ENCODE measurements at regions not wholly inside any gene's neighbourhood (a gene's known extent, or its start where the extent isn't known, plus 50 kb on each side); places are given as distances from the start of the nearest gene placed in this dataset.

DNA sequence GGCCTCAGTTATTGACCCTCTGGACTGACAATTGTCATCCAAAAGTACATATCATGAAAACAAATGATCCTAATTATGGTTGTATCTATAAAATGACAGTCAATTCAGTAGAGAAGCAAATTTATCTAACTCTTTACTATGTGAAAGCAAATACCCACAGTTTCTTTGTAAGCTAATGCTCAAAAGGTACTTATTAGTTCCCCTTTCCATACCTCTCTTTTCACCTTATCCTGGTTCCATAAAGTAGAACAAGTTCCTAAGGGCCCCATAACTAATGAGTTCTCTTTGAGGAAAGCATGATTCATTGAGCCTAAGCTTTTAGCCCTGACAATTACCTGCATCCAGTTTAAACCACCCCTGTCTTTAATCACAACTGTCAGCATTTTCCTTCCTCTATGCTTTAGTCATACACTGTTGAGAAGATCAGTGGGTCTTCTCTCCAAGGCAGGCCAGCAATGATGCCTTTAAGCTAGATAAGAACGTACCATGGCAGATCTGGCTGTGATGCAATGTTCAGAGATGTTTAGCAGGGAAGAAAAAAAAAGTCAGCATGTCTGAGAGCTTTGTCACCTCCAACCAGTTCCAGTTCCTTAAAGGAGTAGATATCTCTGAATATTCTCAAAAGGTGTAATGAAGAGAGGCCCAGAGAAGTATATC lies 179.7 kb upstream of the RASGEF1B start:
- Mint-ChIP-seq H3K4me3 (ENCODE audit: low read depth) (no peak overlapping the region), H3K36me3 (ENCODE audit: insufficient read depth) (no peaks in the 10 kb centered on the region), H3K27ac (peak overlapping the region; percentile 69), H3K9me3 (ENCODE audit: low read depth) (peaks cover 9% of the 10 kb centered on the region), H3K4me1 (ENCODE audit: low read depth) (peaks cover 28% of the 10 kb centered on the region), H3K27me3 (no peaks in the 10 kb centered on the region)
- DNase-seq (ENCODE audit: low spot score, unreplicated experiment): no peak
- no peak for TF ChIP-seq CTCF (IDR thresholded peaks at IDR 0.05; ENCODE audit: unreplicated experiment)

DNA sequence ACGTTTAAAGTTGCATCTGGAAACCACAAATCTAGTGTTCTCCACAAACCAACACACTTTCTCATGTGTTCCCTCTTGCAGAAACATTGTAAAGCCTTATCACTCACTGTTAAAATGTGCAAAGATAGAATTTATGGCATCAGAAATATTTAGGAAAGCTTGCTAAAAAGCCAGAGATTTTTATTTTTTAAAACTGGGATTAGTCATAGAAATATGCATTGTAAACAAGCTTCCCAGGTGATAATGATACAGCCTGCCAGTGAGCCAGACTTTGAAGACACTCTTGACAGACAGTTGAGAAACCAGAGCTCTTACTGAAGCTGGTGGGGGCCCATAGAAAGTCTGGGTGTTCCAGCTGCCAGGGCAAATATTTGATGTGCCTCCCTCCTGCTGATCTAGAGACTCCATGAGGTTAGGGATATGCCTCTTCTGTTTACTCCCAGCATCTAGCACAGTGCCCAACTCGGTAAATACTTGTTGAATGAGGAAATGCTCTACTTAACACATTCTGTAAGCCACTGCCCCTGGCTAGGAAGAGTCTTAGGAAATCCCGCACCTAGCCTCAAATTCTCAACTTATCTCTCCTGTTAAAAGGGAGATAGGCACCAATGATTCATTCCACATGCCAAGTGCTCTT lies 179.0 kb upstream of the RASGEF1B start:
- Mint-ChIP-seq H3K27ac (peak overlapping the region; percentile 69), H3K27me3 (no peaks in the 10 kb centered on the region), H3K4me3 (ENCODE audit: low read depth) (no peak overlapping the region), H3K9me3 (ENCODE audit: low read depth) (peaks cover 4% of the 10 kb centered on the region), H3K4me1 (ENCODE audit: low read depth) (peaks cover 28% of the 10 kb centered on the region), H3K36me3 (ENCODE audit: insufficient read depth) (no peaks in the 10 kb centered on the region)
- DNase-seq (ENCODE audit: low spot score, unreplicated experiment): no peak
- TF ChIP-seq CTCF (IDR thresholded peaks at IDR 0.05; ENCODE audit: unreplicated experiment): no peak

DNA sequence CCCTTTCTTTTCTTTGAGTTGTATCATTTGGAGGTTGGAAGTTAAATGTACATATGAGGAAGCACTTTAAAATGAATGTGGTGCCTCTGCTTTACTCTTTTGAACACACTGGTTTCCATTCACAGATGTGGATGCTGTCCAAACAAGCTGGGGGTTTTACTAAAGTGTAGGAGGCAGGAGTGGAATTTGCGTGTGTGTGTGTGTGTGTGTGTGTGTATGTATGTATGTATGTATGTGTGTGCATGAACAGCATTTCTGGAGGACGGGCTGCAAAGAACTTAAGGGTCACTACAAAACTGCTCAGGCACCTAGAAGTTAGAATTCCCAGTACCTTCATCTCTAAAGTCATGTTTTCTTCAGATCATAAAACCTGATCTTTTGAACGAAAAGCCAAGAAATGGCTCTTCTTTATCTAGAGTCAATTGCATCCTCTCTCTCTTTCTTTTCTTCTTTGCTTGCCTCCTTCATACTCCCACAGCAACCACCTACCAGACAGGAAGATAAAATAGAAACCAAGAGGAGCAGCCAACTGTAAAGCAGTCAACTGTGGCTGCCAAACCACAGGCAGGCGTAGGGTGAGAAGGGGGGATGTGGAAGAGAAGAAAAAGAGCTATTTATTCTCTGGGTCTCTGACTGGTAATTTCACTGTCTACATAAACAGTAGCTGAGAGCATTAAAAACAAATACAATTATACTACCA lies 177.0 kb upstream of the RASGEF1B start:
- H3K27me3 Mint-ChIP-seq: no peaks in the 10 kb centered on the region
- no peak overlapping the region for H3K27ac Mint-ChIP-seq
- H3K9me3 Mint-ChIP-seq (ENCODE audit: low read depth): no peaks in the 10 kb centered on the region
- H3K36me3 Mint-ChIP-seq (ENCODE audit: insufficient read depth): no peaks in the 10 kb centered on the region
- no peak for TF ChIP-seq CTCF (IDR thresholded peaks at IDR 0.05; ENCODE audit: unreplicated experiment)
- DNase-seq (ENCODE audit: low spot score, unreplicated experiment): no peak
- H3K4me3 Mint-ChIP-seq (ENCODE audit: low read depth): no peak overlapping the region
- peaks cover 28% of the 10 kb centered on the region for H3K4me1 Mint-ChIP-seq (ENCODE audit: low read depth)

DNA sequence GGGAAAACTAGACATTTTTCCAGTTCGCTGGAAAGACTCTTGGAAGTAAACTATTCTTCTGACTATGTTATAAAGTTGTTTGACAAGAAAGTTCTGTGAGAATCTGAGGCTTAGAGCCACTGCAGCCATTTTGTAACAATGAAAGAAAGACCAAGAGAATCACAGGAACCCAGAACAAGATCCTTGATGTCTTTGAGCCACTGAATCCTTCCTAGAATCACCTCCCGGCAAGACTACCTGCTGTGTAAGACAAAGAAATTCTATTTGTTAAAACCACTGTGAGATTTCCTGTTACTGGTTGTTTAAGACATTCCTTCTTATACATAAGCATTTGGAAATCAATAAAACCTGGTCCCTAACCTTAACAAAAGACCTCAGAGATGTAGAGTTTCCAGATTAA lies 175.7 kb upstream of the RASGEF1B start:
- no peaks in the 10 kb centered on the region for H3K9me3 Mint-ChIP-seq (ENCODE audit: low read depth)
- no peak for TF ChIP-seq CTCF (IDR thresholded peaks at IDR 0.05; ENCODE audit: unreplicated experiment)
- peaks cover 23% of the 10 kb centered on the region for H3K4me1 Mint-ChIP-seq (ENCODE audit: low read depth)
- H3K27ac Mint-ChIP-seq: peak overlapping the region; percentile 75
- no peak for DNase-seq (ENCODE audit: low spot score, unreplicated experiment)
- H3K36me3 Mint-ChIP-seq (ENCODE audit: insufficient read depth): no peaks in the 10 kb centered on the region
- H3K27me3 Mint-ChIP-seq: no peaks in the 10 kb centered on the region
- no peak overlapping the region for H3K4me3 Mint-ChIP-seq (ENCODE audit: low read depth)

GRCh38 chr4:81642543-81642942 lies 170.8 kb upstream of the RASGEF1B start:
- peaks cover 3% of the 10 kb centered on the region for H3K4me1 Mint-ChIP-seq (ENCODE audit: low read depth)
- no peak for TF ChIP-seq CTCF (IDR thresholded peaks at IDR 0.05; ENCODE audit: unreplicated experiment)
- H3K9me3 Mint-ChIP-seq (ENCODE audit: low read depth): no peaks in the 10 kb centered on the region
- DNase-seq (ENCODE audit: low spot score, unreplicated experiment): no peak
- H3K27me3 Mint-ChIP-seq: peaks cover 10% of the 10 kb centered on the region
- no peak overlapping the region for H3K4me3 Mint-ChIP-seq (ENCODE audit: low read depth)
- H3K36me3 Mint-ChIP-seq (ENCODE audit: insufficient read depth): no peaks in the 10 kb centered on the region
- no peak overlapping the region for H3K27ac Mint-ChIP-seq
